ENCODE measurements at regions not wholly inside any gene's neighbourhood (a gene's known extent, or its start where the extent isn't known, plus 50 kb on each side); places are given as distances from the start of the nearest gene placed in this dataset.

GRCh38 chr12:89157413-89157812 is 194.9 kb downstream of the DUSP6 start:
- H2AFZ ChIP-seq (ENCODE audit: control insufficient read depth, low read length): no peak overlapping the region
- no peak for TF ChIP-seq CTCF (optimal IDR thresholded peaks at IDR 0.05 in 1 of 3, IDR thresholded peaks at IDR 0.05 in 1 of 3, conservative IDR thresholded peaks at IDR 0.05 in 1 of 3; ENCODE audit: extremely low read depth in 1 of 3, insufficient read depth in 2 of 3, low read length in 3 of 3)
- TF ChIP-seq EZH2 (IDR thresholded peaks at IDR 0.05; ENCODE audit: low read length): no peak
- H3K9me3 ChIP-seq (ENCODE audit: control insufficient read depth, low read depth, low read length): no peaks in the 10 kb centered on the region
- no peaks in the 10 kb centered on the region for H3K9me1 ChIP-seq (ENCODE audit: control insufficient read depth, extremely low read depth, insufficient read depth, low read length)
- FAIRE-seq (peak; percentile 48), DNase-seq (ENCODE audit: low read depth, low spot score) (no peak)
- no peaks in the 10 kb centered on the region for H4K20me1 ChIP-seq (ENCODE audit: control insufficient read depth, extremely low read depth, insufficient read depth, low read length)
- H3K4me2 ChIP-seq (ENCODE audit: control insufficient read depth, extremely low read depth, insufficient read depth, low read depth, low read length): no peak overlapping the region
- no peaks in the 10 kb centered on the region for H3K36me3 ChIP-seq (ENCODE audit: control insufficient read depth in 2 of 2, extremely low read depth in 1 of 2, insufficient read depth in 2 of 2, low read length in 2 of 2)
- H3K4me3 ChIP-seq (ENCODE audit: control insufficient read depth in 2 of 3, extremely low read depth in 1 of 3, insufficient read depth in 2 of 3, low read depth in 1 of 3, low read length in 3 of 3): no peak overlapping the region
- no peaks in the 10 kb centered on the region for H3K27me3 ChIP-seq (ENCODE audit: control insufficient read depth, extremely low read depth, insufficient read depth, low read length)
- no peaks in the 10 kb centered on the region for H3K79me2 ChIP-seq (ENCODE audit: control insufficient read depth, insufficient read depth, low read length)
- no peak overlapping the region for H3K27ac ChIP-seq (ENCODE audit: control insufficient read depth, insufficient read depth, low read length)
- H3K9ac ChIP-seq (ENCODE audit: control insufficient read depth, extremely low read depth, insufficient read depth, low read length): no peak overlapping the region
- dilution Hi-C loops (cut with MboI; ENCODE audit: extremely low pct_ligation_motif_present, low sequenced_read_pairs): no loop called here
- H3K4me1 ChIP-seq (ENCODE audit: control insufficient read depth, extremely low read depth, insufficient read depth, low read length): peaks cover 36% of the 10 kb centered on the region

- no peak overlapping the region for H3K4me2 ChIP-seq (ENCODE audit: control insufficient read depth, extremely low read depth, insufficient read depth, low read depth, low read length)
- no peak overlapping the region for H3K9ac ChIP-seq (ENCODE audit: control insufficient read depth, extremely low read depth, insufficient read depth, low read length)
These were observed 195.4 kb downstream of the DUSP6 start for GRCh38 chr12:89156862-89157262.

More at GRCh38 chr12:89156862-89157262, 195.4 kb downstream of the DUSP6 start:
- Histone ChIP-seq H3K4me3 (ENCODE audit: control insufficient read depth in 2 of 3, extremely low read depth in 1 of 3, insufficient read depth in 2 of 3, low read depth in 1 of 3, low read length in 3 of 3) (no peak overlapping the region), H3K79me2 (ENCODE audit: control insufficient read depth, insufficient read depth, low read length) (no peaks in the 10 kb centered on the region), H4K20me1 (ENCODE audit: control insufficient read depth, extremely low read depth, insufficient read depth, low read length) (no peaks in the 10 kb centered on the region), H3K9me1 (ENCODE audit: control insufficient read depth, extremely low read depth, insufficient read depth, low read length) (no peaks in the 10 kb centered on the region), H3K27me3 (ENCODE audit: control insufficient read depth, extremely low read depth, insufficient read depth, low read length) (no peaks in the 10 kb centered on the region), H3K36me3 (ENCODE audit: control insufficient read depth in 2 of 2, extremely low read depth in 1 of 2, insufficient read depth in 2 of 2, low read length in 2 of 2) (no peaks in the 10 kb centered on the region), H3K27ac (ENCODE audit: control insufficient read depth, insufficient read depth, low read length) (no peak overlapping the region), H3K9me3 (ENCODE audit: control insufficient read depth, low read depth, low read length) (no peaks in the 10 kb centered on the region), H3K4me1 (ENCODE audit: control insufficient read depth, extremely low read depth, insufficient read depth, low read length) (peaks cover 31% of the 10 kb centered on the region), H2AFZ (ENCODE audit: control insufficient read depth, low read length) (no peak overlapping the region)
- DNase-seq (ENCODE audit: low read depth, low spot score): no peak
- TF ChIP-seq EZH2 (IDR thresholded peaks at IDR 0.05; ENCODE audit: low read length): no peak
- no peak for TF ChIP-seq CTCF (optimal IDR thresholded peaks at IDR 0.05 in 1 of 3, IDR thresholded peaks at IDR 0.05 in 1 of 3, conservative IDR thresholded peaks at IDR 0.05 in 1 of 3; ENCODE audit: extremely low read depth in 1 of 3, insufficient read depth in 2 of 3, low read length in 3 of 3)
- dilution Hi-C loops (cut with MboI; ENCODE audit: extremely low pct_ligation_motif_present, low sequenced_read_pairs): no loop called here
- FAIRE-seq: no peak
